GM23248 (cell line): ENCODE measurements at regions not wholly inside any gene's neighbourhood (a gene's known extent, or its start where the extent isn't known, plus 50 kb on each side); places are given as distances from the start of the nearest gene placed in this dataset.

Source experiments
- EZH2 ChIP-seq: fragments of 200-600 bp; sonication (generic); IDR thresholded peaks from 2 replicates; pipeline ENCODE4 v1.6.1; 2018; ENCODE audit warnings: antibody characterized with exemption, mild to moderate bottlenecking; ENCODE audit not compliant: insufficient read depth, poor library complexity, severe bottlenecking
- EZH2phosphoT487 ChIP-seq: fragments of 200-600 bp; sonication (generic); IDR thresholded peaks from 2 replicates; pipeline ENCODE4 v1.6.1; 2018; ENCODE audit warnings: antibody characterized with exemption, moderate library complexity, mild to moderate bottlenecking, low read depth; ENCODE audit not compliant: insufficient read depth

DNA sequence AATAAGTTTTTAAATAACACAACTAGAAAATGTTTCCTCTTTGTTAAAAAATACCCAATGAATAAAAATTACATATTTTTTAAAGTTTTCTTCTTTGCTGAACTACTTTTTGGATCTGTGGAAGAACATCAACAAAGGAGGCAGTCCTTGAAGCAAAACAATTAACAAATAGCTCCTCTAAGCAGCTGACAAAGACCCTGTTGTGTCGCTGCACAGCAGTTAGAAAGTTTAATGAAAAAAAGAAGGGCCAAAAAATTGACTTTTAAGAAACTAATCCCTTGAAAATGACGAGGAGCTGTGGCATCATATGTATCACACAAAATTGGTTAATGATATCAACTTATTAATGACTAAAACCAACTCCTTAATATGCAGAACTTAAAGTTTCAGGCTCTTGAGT is 72.1 kb downstream of the SLITRK1 start:
- TF ChIP-seq EZH2phosphoT487 = no peak
- no peak for TF ChIP-seq EZH2
